ENCODE measurements at regions not wholly inside any gene's neighbourhood (a gene's known extent, or its start where the extent isn't known, plus 50 kb on each side); places are given as distances from the start of the nearest gene placed in this dataset.

GRCh38 chr4:103778221-103778620 is 58.4 kb upstream of the TACR3 start:
- Histone ChIP-seq H2AFZ (ENCODE audit: low read length) (no peak overlapping the region), H3T11ph (ENCODE audit: low read length) (no peak overlapping the region), H3K23me2 (ENCODE audit: insufficient read length, low read depth, low read length, poor library complexity, severe bottlenecking) (no peaks in the 10 kb centered on the region), H4K20me1 (ENCODE audit: control insufficient read depth, insufficient read depth, insufficient read length) (no peaks in the 10 kb centered on the region), H3K79me1 (ENCODE audit: insufficient read depth, low read depth, low read length, poor library complexity, severe bottlenecking) (no peaks in the 10 kb centered on the region), H2BK12ac (ENCODE audit: insufficient read length, low read depth, low read length) (no peak overlapping the region), H2BK120ac (ENCODE audit: low read depth, low read length, poor library complexity, severe bottlenecking) (no peak overlapping the region), H3K4me2 (ENCODE audit: insufficient read depth, insufficient read length, low read length) (no peak overlapping the region), H3K14ac (ENCODE audit: insufficient read depth, low read length) (no peak overlapping the region), H3K4ac (ENCODE audit: low read depth, low read length) (no peak overlapping the region), H2BK15ac (ENCODE audit: low read depth, low read length) (no peak overlapping the region), H4K8ac (replicated peaks; ENCODE audit: insufficient read length, low read depth, low read length) (no peak overlapping the region), H3K27me3 (ENCODE audit: insufficient read depth, low read length) (no peaks in the 10 kb centered on the region; the same call in 1 of the 2 replicates), H3K27ac (ENCODE audit: insufficient read length, low read depth, low read length) (no peak overlapping the region), H3K23ac (ENCODE audit: insufficient read length, low read depth, low read length) (no peak overlapping the region), H2AK5ac (ENCODE audit: insufficient read length, low read length) (no peak overlapping the region), H3K56ac (ENCODE audit: insufficient read length, low read depth, low read length) (no peak overlapping the region), H3K79me2 (ENCODE audit: insufficient read depth, low read length) (no peaks in the 10 kb centered on the region), H4K91ac (ENCODE audit: insufficient read length, low read depth, low read length) (no peak overlapping the region), H2BK5ac (ENCODE audit: insufficient read length, low read length) (no peak overlapping the region), H3K9ac (ENCODE audit: extremely low read depth, insufficient read length, low read length) (no peak overlapping the region), H3K18ac (ENCODE audit: insufficient read length, low read depth, low read length) (no peak overlapping the region), H4K5ac (ENCODE audit: insufficient read length, low read depth, low read length) (no peak overlapping the region), H3K9me3 (ENCODE audit: control insufficient read depth, low read depth, low read length) (no peaks in the 10 kb centered on the region), H3K4me1 (ENCODE audit: insufficient read depth, low read length) (peaks cover 7% of the 10 kb centered on the region), H2BK20ac (ENCODE audit: low read depth, low read length, poor library complexity, severe bottlenecking) (no peak overlapping the region)
- TF ChIP-seq CTCF (conservative IDR thresholded peaks at IDR 0.05) = no peak
- H3K4me1 Mint-ChIP-seq = peaks cover 22 to 29% of the 10 kb centered on the region in 2 experiments
- H3K36me3 Mint-ChIP-seq (ENCODE audit: insufficient read depth in 1 of 3, low read depth in 3 of 3) = no peaks in the 10 kb centered on the region
- H3K9me3 Mint-ChIP-seq = no peaks in the 10 kb centered on the region; a peak in 1 of 5 replicates
- DNase-seq = no peak
- peaks cover 27% of the 10 kb centered on the region for H3K27me3 Mint-ChIP-seq (ENCODE audit: low read depth)
- no peak overlapping the region for H3K4me3 Mint-ChIP-seq
- H3K27ac Mint-ChIP-seq = no peak overlapping the region

All from H9 (cell line).